Stimulated activated CD4-positive, alpha-beta T cell treated with anti-CD3 and anti-CD28 coated beads, TNF-alpha, amount 100 ng/mL, for 24 hours (primary cell): ENCODE measurements at regions not wholly inside any gene's neighbourhood (a gene's known extent, or its start where the extent isn't known, plus 50 kb on each side); places are given as distances from the start of the nearest gene placed in this dataset.
"Not testable (repeated sequence)": the region's sequence is repeated elsewhere in the genome, so short reads cannot be mapped to it uniquely, and the experiment has no call there.

ENCODE experiments used
- DNase-seq, 3 experiments: peaks; one replicate each; pipeline ENCODE4 v3.0.0-alpha.2; 2020; ENCODE audit warnings: low read depth in 3 of 3

DNA sequence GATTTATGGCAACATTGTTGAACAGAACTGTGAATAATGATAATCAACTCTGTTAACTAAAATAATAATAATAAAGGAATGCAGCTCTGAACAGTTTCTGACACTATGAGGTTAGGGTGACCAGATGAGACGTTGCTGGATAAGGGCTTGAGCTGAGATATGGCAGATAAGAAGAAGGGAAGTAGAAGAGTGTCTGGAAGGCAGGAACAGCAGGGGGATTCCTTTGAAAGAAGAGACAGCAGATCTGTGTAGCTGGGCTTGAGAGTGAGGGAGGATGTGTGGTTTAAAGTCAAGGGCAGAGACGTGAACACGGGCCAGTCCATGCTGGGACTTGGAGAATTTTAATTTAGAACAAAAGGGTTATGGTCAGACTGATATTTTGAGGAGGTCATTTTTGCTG is 273.1 kb upstream of the SLC14A2 start:
- no peak for DNase-seq

DNA sequence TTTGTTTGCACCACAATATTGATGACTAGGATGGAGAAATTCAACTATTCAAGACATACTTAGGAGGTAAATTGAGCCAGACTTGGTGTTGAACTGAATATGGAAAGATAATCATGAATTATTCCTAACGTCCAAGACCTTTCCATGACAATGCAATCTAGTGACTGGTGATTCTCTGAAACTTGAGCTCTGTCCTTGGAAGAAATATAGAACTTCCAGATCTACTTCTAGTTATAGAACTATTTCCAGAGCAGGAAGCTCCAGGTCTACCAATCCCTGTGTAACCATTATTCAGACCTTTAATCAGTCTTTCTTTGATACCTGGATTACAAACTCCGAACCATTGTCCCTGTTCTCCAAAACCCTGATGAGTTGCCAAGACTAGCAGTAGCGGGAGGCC is 272.6 kb upstream of the SLC14A2 start:
- DNase-seq = no peak

DNA sequence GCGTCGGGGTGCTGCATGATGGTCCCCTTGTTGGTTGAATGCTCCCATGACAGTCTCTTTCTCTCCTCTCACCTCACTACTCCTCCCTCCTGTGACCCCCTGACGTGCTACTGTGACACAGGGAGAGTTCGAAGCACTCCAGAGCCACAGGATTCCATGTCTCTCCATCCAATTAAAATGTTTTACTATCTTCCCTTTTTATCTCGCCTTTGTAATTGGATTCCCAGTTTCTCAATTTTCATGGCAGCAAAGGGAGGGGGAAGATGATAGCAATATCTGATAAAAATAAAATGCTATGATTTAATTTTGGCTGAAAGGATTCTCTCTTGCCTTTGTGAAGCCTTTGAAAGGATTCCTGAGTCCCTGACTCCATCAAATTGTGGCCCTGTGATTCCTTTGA is 271.9 kb upstream of the SLC14A2 start:
- DNase-seq = no peak

DNA sequence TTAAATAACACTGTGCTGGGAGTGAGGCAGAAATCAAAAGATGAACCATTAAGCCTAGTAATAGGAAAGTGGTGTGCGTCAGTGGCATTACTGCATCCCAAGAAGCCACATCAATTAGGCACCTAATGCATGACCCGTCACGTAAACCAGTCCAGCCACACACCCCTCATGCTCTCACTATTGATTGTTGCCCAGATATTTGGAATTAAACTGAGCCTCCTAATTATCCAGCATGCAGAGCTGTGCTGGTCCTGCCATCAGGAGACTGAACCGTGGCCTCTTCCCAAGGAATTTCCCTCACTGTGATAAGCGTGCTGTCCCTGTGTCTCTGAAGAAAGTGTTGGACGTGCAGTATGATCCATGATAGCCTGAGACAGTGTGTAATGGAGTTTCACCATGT is 270.6 kb upstream of the SLC14A2 start:
- DNase-seq = not testable (repeated sequence)

DNA sequence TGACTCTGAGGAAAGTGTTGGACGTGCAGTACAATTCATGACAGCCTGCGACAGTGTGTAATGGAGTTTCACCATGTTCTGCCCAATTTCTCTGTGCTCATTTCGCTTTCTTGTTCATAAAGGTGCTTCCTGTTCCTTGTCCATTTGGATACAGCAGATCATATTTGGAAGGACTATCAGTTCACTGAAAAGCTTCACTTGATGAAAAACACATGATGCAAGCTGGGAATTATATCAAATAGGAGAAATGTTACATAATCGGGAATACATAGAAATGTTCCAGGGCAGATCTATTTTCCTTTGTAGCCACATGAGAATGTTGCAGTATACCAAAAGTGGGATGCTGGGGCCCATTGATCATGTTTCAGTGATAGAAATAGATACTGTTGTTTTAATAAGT is 266.3 kb upstream of the SLC14A2 start:
- no peak for DNase-seq

DNA sequence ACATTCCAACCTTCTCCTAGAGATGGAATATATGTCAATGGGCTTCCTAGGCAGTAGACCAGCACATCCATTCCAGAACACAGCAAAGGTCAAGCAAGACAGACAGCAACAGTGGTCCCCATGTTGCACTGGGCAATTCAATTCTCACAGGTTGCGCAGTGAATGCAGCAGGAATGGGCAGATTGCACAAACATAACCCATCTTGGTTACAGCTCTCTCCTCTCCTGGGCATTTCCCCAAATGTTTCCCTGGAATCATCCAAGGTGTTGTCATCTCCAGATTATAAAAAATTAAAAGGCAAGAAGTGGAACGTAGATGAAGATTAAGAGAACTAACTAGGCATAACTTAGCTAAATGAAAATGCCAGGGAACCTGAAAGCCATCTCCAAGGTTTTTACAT is 265.8 kb upstream of the SLC14A2 start:
- no peak for DNase-seq

DNA sequence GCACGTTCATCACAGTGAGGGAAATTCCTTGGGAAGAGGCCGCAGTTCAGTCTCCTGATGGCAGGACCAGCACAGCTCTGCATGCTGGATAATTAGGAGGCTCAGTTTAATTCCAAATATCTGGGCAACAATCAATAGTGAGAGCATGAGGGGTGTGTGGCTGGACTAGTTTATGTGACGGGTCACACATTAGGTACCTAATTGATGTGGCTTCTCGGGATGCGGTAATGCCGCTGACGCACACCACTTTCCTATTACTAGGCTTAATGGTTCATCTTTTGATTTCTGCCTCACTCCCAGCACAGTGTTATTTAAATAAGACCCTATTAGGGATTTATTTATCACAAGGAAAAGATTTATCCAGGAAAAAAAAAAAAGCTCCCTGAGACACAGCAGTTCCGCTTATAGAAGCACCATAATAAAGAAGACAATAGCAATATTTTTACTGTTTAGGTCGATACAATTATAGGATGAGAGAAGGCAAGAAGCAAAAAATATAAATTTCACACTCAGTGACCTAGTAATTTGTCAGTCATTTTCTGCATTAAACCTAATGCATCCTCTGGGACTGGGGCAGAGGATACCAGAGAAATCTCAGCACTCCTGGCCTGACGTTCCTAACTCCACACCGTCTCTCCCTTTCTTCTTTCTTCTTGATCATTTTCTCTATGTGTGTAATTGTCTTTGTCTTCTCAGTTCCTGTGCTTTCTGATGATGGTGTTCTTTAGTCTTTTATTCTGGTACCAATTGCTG is 264.7 kb upstream of the SLC14A2 start:
- no peak for DNase-seq

DNA sequence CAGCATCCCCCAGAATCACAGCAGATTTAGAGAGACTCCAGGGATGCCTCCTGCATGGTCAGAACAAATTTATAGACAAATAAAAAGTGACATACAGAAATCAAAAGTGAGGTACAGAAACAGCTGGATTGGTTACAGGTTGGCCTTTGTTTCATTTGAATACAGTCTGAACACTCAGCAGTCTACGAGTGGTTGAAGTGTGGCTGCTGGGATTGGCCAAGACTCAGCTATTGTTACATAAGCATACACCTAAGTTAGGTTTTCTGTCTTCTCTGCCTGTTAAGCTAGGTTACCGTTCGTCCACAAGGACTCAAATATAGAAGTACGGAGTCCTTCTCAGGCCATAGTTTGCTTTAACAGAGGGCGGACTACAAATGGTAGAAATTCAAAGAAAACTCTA is 262.4 kb upstream of the SLC14A2 start:
- no peak for DNase-seq

DNA sequence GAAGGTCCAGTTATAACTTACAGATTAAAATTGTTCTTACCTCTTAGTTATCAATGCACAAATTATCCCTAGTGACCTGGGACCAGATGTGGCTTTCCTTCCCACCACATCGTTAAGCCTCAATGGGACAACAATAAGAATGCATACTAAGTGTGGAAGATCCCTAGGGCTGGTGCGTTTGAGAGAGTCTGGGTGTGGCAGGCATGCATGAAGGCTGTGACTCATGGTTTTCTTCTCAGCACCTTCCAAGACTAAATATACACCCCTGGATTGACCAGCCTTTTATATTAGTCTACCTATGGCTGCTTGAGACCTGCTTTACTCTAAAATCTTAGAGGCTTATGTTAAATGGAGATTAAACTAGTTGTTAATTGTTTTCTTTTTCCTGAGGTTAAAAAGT is 261.7 kb upstream of the SLC14A2 start:
- DNase-seq = no peak

DNA sequence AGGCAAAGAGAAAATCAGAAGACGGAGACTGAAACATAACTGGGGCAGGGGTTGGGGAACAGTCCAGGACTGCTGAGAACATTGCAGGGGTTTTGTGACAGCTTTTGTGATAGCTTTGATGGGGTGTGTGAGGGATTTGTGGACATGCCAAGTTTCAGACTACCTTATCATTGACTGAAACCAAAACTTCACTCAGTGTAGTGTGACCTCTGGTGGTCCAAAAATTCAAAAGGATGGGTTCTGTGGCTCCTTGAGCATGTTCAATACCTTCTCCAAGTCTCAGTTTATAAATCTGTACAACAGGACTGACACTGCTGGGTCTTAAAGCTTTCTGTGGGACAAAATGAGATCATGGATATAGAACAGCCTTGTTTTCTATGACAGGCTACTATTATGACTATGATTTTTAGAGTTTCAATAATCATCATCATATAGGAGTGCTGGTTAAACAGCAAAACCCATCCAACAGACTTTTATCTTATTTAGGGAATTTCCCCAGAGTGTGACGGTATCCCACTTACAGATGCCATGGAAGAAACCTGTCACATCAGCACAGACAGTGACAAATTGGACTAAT is 259.2 kb upstream of the SLC14A2 start:
- no peak for DNase-seq

DNA sequence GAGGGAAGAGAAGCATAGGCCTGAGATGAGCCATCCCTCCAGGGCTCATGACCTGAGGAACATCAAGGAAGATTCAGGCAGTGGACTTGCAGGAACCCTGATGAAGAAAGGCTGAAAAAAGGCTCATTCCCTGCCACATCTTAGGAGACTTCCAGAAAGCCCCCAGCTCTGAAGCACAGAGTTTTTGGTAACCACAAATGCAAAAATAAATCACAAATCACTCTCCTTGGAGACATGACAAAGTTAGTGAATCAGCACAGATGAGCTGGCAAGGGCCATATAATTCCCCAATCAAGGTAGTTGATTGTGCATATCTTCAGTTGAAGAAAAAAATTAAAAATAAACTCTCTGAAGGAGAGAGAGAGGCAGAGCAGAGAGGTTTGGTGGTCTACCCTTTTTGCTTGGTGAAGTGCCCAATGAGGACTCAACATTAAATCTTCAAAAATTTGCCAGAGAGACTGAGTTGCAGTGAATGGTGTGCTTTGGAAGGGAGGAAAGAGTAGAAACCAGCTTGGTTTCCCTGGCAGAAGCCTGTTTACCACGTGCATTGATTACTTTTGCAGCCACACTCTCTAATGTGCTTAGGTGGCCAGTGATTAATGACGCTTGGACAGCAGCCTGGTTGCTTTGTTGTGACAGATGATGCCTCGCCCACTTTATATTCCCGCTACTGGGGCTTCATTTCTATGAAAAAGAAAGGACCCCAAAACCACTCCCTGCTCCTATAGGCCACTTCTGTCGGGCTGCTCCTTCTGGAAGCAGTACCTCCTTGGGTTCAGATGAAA is 257.4 kb upstream of the SLC14A2 start:
- no peak for DNase-seq

DNA sequence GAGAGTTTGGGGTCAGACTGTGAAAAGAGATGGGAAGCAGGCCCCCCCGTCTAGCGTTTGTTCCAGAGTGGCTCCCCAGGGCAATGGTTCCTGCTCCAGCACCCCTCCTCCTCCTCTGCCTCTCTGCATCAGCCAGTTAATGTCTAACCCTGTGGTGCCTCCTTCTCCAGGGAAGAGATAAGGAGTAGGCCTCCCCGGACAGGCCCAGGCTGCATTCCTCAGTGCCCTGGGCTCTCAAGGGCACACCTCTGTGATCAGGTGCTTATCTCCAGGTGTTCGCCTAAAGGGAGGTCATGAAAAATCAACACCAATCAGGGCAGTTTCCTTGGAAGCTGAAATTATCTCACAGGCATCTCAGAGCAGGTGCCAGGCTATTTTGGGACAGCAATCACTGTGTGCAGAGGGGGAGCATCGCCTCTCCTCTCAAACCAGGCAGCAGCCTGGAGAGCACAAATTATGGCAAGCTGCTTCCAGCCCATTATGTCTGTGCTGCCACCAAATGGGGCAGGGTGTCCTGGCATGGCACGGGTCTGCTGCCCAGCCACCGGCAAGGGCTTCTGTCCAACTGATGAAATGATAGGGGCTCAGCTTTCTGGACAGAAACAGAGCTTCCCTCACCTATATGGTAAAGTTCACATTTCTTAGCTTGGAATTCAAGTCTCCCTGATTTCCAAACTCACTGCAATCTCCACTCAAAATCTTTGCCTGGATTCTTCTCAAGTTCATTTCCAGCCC is 255.8 kb upstream of the SLC14A2 start:
- no peak for DNase-seq

DNA sequence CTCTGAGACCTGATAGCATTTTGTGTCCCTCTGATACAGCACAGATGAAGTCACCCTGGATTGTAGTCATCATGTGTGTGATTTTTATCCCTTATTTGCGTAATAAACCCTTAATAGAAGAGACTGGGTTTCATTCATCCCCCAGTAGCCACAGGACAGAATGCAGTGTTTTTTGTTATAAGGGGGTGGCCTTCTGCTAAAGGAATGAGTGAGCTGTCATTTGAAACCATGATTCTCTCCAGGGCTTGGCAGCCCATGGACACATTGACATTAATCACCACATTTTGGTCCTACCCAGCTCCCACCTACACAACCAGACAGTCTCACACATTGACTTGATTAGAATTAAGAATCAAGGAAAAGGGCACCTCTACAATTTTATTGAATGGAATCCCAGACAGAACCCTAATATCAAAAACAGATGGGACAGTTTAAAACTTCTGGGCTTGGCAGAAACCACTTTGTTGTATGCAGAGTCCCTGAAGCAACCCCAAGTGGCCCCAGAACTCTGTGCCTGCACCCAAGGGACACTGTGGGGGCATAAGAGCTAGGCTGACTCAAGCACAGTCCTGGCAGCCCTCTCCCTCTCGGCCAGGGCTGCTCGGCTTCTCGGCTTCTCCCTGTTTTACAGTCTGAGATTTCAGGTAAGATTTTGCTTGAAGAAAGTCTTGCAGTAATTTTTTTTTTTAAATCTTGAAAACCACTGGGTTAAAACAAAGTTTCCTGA is 254.0 kb upstream of the SLC14A2 start:
- no peak for DNase-seq

DNA sequence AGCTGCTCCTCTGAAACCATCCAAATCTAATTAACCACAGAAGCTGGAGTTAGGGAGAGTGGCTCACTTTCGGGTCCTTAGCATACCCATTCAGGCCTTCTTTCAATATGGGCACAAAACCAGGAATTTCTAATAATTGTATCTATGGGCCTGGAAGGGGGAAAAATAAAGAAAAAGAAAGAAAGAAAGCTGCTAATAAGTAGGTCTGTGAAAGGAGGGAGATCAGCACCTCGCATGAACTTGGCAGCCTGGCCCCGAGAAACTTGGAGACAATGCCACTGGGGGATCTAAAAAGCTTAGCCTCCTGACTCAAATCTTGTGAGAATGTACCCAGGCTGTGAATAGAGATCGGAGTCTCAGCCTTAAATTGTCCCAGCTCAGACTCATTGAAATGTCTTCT is 252.1 kb upstream of the SLC14A2 start:
- DNase-seq = no peak

DNA sequence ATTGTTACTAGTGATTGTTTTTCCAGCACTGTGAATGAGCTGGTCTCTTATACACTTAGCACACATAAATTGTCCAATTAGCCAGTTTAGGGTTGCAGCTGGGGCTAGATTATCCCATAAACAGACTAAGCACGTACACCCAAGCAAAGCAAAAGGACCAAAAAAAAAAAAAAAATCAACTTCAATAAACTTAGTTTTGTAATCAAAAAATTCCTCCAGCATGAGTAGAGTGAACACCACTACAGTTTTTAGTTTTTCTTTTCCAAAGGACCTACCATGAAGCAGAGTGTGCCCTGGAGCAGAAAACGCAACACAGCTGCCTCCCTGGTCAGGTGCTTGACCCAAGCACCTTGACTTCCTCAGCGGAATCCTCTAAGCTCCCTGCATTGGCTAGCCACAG is 249.4 kb upstream of the SLC14A2 start:
- no peak for DNase-seq

DNA sequence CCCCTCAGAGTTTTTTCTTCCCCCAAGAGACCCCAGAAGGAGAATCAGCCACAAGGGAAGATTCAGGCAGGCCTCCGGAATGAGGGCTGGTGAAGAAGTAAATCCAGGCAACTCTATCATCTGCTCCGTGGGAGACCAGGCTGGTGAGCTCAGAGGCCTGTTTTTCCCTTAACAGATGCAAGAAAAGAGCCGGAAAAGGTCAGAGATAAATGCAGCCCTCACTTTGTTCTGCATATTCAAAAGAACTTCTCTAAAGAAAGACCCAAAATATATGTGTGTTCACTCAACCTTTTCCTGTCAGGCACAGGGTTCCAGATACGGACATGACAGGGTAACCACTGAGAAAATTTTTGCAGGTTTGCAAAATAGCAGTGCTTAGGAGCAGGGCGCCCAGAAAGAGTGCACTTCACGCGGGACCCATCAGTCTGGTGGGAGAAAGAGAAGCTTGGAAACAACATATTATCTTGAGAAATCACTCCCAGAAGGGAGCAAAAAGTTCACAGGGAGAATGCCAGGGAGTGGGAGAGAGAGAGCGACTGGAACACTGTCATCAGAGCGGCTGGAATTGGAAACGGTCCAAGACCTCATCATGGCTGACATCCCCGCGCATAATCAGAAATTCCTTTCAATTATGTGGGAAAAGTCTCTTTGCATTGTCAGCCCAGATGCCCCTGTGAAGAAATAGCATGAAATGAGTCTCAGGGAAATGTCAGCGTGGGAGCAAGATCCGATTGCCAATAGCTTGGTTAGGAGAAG is 244.8 kb upstream of the SLC14A2 start:
- DNase-seq = no peak

DNA sequence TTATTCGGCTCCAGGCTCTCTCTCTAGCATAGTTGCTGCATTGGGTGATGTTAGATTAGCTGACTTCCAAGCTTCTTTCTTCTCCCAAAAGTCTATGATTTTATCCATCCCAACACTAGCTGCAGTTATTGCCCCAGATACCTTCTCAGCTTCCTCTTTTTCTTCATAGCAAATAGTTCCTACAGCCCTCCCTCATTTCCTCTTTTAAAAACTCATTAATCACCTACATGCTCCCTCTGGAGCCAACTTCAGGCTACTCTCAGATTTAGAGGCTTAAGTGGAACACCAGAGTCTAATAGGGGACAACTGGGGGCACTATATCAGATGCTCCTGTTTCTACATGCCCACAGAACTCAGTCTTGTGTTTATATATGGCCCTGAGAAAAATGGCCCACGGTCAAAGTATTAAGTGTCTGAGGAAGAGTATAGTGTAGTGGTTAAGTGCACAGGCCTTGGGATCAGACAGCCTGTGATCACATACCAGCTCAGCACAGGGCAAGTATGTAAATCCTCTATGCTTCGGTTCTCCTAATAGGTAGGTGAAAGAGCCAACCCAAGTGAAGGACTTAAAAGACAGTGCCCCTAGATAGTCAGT is 241.9 kb upstream of the SLC14A2 start:
- no peak for DNase-seq

DNA sequence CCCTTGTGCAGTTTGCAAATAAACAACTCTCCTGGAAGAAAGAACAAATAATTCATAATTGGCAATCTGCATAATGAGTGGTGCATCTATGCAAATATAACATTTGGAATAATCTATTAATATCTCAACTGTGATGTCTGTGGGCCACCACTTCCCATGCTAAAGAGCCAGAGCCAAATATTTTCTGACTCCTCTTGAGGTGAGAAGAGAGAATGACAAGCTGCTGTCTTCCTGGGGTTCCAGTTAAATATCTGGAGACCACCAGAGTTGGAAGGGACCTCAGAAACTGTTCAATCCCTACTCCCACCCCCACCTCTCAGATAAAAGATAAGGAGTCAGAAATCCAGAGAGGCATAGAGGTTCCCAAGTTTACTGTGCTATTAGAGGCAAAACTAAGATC is 241.0 kb upstream of the SLC14A2 start:
- no peak for DNase-seq

DNA sequence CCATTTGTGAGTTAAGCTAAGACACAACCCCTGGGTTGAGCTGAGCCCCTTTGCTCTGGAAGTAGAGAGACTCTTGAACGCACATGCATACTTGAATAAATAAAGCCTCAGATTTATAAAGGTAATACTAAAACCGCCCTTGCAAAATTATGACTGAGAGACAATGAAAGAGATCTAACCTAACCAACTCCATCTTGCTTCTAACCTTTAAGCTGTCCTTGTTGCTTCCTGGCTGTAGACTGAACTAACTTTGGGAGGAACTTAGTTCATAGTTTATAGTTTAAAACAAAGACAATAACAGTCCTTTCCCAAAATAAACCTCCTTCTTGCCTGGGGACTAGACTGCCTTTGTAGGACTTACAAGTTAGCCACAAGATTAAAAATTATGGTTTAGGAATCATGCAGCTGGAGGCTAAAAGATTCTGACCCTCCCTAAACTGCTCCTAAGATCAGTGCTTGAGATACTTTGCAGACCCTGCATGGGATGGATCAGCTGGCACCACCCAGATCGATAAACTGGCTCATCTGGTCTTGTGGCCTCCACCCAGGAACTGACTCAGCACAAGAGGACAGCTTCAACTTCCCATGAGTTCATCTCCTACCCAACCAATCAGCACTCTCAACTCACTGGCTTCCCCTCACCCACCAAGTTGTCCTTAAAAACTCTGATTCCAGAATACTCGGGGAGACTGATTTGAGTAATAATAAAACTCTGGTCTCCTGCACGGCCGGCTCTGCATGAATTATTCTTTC is 240.2 kb upstream of the SLC14A2 start:
- DNase-seq = no peak

DNA sequence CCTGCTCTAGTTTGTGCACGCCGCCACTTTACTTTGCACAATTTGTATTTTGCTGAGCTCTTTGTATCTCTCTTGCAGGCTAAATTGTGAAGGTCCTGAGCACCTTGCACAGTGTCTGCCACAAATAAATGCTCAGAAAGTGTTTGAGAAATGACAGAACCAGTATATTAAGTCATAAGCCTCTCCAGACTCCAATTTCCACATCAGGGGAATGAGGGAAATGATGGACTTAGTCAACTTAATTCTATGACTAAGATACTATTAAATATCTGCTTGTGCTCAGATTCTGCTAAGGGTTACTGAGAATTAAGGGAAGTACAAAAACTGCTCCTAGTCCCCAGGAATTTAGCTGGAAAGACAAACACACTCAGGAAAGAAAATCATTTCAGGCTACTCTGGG is 239.1 kb upstream of the SLC14A2 start:
- no peak for DNase-seq
